ENCODE measurements at regions not wholly inside any gene's neighbourhood (a gene's known extent, or its start where the extent isn't known, plus 50 kb on each side); places are given as distances from the start of the nearest gene placed in this dataset.

DNA sequence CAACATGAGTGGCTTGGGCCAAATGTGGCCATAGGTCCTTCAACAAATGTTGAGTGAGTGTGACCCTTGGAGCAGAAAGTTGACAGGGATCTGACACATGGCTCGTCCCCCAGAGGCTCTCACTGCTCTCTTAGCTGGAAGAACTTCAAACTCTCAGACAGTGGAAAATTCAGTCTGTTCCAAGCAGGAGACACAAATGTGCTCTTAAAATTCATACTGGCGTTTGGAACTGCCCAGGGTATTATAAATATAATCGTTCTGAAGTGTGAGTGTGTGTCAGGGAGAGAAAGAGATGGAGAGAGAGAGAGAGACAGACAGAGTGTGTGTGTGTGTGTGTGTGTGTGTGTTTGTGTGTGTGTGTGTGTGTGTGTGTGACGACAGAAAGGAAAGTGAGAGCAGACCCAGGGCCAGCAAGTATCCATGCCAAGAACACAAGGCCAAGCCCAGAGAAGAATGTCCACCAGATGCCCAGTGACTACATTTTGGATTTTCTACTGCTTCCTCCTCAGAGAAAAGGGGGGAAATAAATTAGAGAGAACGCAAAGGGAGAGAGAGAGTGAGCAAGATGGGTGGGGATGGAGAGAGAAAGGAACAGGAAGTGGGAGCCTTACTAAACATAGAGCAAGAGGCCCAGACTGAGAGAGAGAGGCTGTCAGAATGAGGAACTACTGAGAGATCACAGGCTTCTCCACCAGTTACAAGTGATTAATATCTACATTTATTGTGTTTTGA lies 193.6 kb upstream of the NUDT4 start:
- TF ChIP-seq CTCF (IDR thresholded peaks at IDR 0.05 in 2 of 3, conservative IDR thresholded peaks at IDR 0.05 in 1 of 3; ENCODE audit: borderline replicate concordance in 1 of 3, insufficient read depth in 1 of 3, low read depth in 2 of 3, low read length in 2 of 3) (no peak), EZH2 (IDR thresholded peaks at IDR 0.05) (no peak), POLR2AphosphoS5 (IDR thresholded peaks at IDR 0.05; ENCODE audit: low read depth, low read length) (no peak), POLR2A (IDR thresholded peaks at IDR 0.05; ENCODE audit: borderline replicate concordance, extremely low read depth, insufficient read depth, insufficient read length) (no peak), YY1 (IDR thresholded peaks at IDR 0.05; ENCODE audit: extremely low read depth, insufficient replicate concordance, low read depth, low read length) (no peak)
- TF ChIP-seq, protein P1, sequence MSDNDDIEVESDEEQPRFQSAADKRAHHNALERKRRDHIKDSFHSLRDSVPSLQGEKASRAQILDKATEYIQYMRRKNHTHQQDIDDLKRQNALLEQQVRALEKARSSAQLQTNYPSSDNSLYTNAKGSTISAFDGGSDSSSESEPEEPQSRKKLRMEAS (IDR thresholded peaks at IDR 0.05): no peak
- TF ChIP-seq, protein P2, sequence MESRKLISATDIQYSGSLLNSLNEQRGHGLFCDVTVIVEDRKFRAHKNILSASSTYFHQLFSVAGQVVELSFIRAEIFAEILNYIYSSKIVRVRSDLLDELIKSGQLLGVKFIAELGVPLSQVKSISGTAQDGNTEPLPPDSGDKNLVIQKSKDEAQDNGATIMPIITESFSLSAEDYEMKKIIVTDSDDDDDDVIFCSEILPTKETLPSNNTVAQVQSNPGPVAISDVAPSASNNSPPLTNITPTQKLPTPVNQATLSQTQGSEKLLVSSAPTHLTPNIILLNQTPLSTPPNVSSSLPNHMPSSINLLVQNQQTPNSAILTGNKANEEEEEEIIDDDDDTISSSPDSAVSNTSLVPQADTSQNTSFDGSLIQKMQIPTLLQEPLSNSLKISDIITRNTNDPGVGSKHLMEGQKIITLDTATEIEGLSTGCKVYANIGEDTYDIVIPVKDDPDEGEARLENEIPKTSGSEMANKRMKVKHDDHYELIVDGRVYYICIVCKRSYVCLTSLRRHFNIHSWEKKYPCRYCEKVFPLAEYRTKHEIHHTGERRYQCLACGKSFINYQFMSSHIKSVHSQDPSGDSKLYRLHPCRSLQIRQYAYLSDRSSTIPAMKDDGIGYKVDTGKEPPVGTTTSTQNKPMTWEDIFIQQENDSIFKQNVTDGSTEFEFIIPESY (IDR thresholded peaks at IDR 0.05; ENCODE audit: extremely low read depth, insufficient replicate concordance, low read length): no peak
